Cardiac fibroblast (primary cell): ENCODE measurements at regions not wholly inside any gene's neighbourhood (a gene's known extent, or its start where the extent isn't known, plus 50 kb on each side); places are given as distances from the start of the nearest gene placed in this dataset.

Source experiments
- DNase-seq, 2 donors: peaks; one replicate each; pipeline versions ENCODE4 v3.0.0 to v3.0.0-alpha.2; 2010; ENCODE audit warnings: low read depth in 2 of 2
- H3K4me3 ChIP-seq, 2 donors: replicated peaks in 1 of 2; 1 replicate in 1 of 2; 2 replicates in 1 of 2; pipeline ENCODE4 v1.5.1; 2011; ENCODE audit warnings: low read depth in 2 of 2, low read length in 2 of 2, mild to moderate bottlenecking in 2 of 2, moderate library complexity in 1 of 2
- TF ChIP-seq, protein P1 (sequence below): IDR thresholded peaks from one replicate; pipeline ENCODE4 v1.5.1; 2011; ENCODE audit warnings: low read depth, mild to moderate bottlenecking, low read length, inconsistent platforms

DNA sequence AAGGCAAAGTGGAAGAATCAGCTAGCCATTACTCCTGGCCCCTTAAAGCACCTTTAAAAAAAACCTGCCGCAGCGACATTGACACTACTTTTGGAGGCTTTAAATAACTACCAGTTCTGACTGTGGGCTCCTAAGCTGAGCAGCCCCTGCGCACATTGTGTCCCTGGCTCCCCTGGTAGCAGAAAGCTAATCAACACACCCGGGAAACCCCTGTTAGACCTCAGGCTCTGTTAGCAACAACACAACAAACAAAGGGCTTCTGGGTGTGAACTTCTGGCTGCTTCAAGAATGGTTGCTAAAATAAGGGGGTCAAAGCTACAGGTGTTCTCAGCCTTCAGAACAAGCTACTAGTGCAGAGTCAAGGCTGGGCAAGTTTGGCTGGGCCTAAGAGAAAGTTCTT is 83.6 kb downstream of the TMEM100 start:
- TF ChIP-seq, protein P1, sequence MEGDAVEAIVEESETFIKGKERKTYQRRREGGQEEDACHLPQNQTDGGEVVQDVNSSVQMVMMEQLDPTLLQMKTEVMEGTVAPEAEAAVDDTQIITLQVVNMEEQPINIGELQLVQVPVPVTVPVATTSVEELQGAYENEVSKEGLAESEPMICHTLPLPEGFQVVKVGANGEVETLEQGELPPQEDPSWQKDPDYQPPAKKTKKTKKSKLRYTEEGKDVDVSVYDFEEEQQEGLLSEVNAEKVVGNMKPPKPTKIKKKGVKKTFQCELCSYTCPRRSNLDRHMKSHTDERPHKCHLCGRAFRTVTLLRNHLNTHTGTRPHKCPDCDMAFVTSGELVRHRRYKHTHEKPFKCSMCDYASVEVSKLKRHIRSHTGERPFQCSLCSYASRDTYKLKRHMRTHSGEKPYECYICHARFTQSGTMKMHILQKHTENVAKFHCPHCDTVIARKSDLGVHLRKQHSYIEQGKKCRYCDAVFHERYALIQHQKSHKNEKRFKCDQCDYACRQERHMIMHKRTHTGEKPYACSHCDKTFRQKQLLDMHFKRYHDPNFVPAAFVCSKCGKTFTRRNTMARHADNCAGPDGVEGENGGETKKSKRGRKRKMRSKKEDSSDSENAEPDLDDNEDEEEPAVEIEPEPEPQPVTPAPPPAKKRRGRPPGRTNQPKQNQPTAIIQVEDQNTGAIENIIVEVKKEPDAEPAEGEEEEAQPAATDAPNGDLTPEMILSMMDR: no peak
- DNase-seq: no peak
- no peak overlapping the region for H3K4me3 ChIP-seq

DNA sequence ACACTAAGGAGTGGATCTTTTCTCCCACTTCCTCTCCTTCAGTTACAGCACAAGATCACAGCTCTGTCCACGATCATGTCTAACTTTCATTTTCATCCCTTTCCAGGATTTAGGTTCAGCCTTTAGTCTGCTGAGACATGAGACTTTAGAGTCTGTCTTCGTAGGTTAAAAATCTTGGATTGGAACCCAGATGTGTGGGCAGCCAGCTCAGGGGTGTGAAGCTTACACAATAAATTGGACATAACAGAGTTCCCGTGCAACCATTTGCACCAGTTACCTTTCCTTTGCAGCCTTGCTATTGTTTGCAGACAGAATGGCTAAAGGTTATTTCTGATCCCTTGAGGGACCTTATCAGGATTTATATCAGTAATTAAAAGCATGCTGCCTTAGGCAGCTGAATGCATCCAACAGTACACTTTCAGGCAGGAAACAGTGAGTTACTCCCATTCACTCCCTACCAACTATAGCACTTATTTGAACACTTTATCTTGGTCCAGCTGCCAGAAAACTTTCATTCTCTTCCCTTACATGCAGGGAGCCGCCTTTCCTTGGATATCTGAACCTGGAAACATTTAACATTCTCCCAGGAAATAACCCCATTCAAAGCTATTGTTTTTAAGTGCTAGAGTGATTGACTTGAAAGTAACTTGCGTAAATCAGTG is 87.3 kb downstream of the TMEM100 start:
- TF ChIP-seq, protein P1: no peak
- H3K4me3 ChIP-seq: peak overlapping the region in 1 of 2 donors; percentile 1
- DNase-seq: peak; percentile 16 to 89

DNA sequence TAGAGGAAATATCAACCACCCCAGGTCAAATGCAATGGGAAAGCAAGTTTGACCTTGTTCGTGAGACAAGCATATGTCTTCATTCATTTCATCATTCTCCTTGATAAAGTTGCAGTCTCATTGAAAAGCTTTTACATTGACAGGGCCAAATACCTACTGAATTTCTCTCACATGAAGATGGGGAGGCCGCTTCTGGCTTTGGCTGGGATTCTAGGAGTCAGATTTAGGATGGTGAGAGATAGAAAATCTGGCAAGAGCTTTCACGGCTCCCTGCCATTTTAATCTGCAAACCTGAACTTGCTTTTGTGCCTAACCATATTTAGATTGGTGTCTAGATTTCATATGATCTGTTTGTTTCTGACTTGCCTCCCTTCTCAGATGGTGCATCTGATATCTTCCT is 88.0 kb downstream of the TMEM100 start:
- no peak overlapping the region for H3K4me3 ChIP-seq
- TF ChIP-seq, protein P1: no peak
- DNase-seq: peak in 1 of 2 donors; percentile 62

DNA sequence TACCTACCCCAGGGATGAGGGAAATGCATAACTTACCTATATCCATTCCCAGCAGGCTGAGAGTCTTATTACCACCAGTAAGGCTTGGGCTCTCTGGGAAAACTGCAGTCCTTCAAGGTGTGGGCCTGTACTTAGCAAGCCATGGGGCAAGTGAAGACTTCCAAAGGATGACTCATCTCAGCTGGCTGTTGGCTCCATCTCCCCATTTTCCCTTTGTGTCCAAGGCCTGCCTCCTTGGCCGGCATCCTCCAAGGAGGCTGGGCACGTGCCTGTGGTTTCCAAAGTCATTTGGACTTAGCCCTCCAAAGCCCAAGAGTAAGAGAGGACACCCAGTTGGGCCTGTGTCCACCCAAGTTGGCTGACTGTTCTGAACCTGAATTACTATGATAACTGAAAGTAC is 89.8 kb downstream of the TMEM100 start:
- H3K4me3 ChIP-seq: no peak overlapping the region
- peak; percentile 11 to 63 for DNase-seq
- TF ChIP-seq, protein P1: no peak

DNA sequence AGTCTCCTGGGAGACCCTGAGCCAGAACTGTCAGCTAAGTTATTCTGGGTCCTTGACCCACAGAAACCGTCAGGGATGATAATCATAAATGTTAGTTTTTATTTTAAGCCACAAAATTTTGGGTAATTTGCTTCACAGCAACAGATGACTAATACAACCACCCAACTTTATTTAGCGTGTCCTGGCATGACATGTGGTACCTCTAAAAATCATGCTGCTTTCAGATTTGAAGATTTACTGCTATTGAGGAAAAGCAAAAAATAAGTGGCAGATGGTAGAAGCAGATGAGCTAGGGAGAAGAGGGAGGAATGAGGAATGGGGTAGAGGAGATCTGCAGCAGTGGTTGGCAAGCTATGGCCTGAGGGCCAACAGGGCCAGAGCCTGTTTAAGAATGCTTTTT is 90.4 kb downstream of the TMEM100 start:
- no peak for DNase-seq
- no peak overlapping the region for H3K4me3 ChIP-seq
- TF ChIP-seq, protein P1: no peak

DNA sequence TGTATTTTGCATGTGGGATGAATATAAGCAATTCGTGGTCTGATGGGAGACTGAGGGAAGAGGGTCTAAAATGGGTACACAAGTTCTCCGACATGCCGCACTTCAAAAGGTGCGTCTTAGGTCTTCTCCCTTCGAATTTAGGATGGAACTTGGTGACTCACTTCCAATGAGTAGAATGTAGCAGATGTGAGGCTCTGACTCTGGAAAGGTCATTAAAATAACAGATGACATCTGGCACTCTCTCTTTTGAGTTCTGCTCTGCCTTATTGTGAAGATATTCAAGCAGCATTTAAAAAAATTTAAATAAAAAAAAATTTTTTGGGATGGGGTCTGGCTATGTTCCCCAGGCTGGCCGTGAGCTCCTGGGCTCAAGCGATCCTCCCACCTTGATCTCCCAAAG is 92.7 kb downstream of the TMEM100 start:
- no peak overlapping the region for H3K4me3 ChIP-seq
- TF ChIP-seq, protein P1: no peak
- DNase-seq: no peak

DNA sequence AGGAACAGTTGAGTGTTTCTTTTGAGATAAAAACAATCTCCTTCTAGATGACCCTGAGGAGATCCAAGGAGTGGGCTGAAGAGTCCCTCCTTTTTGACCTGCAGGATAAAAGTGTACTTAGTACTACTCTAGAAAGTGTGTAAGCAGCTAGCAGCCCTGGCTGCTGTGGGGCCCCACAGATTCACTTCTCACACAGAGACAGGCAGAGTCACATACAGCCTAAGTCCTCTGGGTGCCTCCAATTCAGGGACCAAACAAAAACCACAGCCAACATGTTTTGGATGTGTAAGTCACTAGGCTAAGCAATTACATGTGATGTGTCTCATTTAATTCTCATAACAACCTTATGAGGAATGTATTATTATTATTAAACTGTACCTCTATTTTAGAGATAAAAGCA is 97.1 kb downstream of the TMEM100 start:
- H3K4me3 ChIP-seq: no peak overlapping the region
- TF ChIP-seq, protein P1: no peak
- no peak for DNase-seq
